ENCODE measurements at regions not wholly inside any gene's neighbourhood (a gene's known extent, or its start where the extent isn't known, plus 50 kb on each side); places are given as distances from the start of the nearest gene placed in this dataset.

GRCh38 chr3:31013843-31014242 is 119.4 kb upstream of the GADL1 start:
- Histone ChIP-seq H3K36me3 (no peaks in the 10 kb centered on the region), H3K27ac (no peak overlapping the region), H3K9me3 (no peaks in the 10 kb centered on the region), H3K4me1 (peaks cover 2% of the 10 kb centered on the region), H3K27me3 (no peaks in the 10 kb centered on the region), H3K4me3 (no peak overlapping the region)
- TF ChIP-seq CTCF (IDR thresholded peaks at IDR 0.05), result no peak
- intact Hi-C loops (cut with DNase I), result no loop called here
- ATAC-seq (no peak), DNase-seq (no peak)

GRCh38 chr3:31014317-31015040 is 120.0 kb upstream of the GADL1 start:
- no peak for DNase-seq
- no peaks in the 10 kb centered on the region for H3K27me3 ChIP-seq
- H3K4me3 ChIP-seq, result no peak overlapping the region
- no peak overlapping the region for H3K27ac ChIP-seq
- intact Hi-C loops (cut with DNase I), result no loop called here
- ATAC-seq, result no peak
- no peaks in the 10 kb centered on the region for H3K36me3 ChIP-seq
- no peak for TF ChIP-seq CTCF (IDR thresholded peaks at IDR 0.05)
- no peaks in the 10 kb centered on the region for H3K9me3 ChIP-seq
- peaks cover under 1% of the 10 kb centered on the region for H3K4me1 ChIP-seq

GRCh38 chr3:31016196-31016595 is 121.7 kb upstream of the GADL1 start:
- no peak for TF ChIP-seq CTCF (IDR thresholded peaks at IDR 0.05)
- Histone ChIP-seq H3K4me3 (no peak overlapping the region), H3K4me1 (no peaks in the 10 kb centered on the region), H3K27me3 (no peaks in the 10 kb centered on the region), H3K36me3 (no peaks in the 10 kb centered on the region), H3K27ac (no peak overlapping the region), H3K9me3 (no peaks in the 10 kb centered on the region)
- no peak for DNase-seq
- intact Hi-C loops (cut with DNase I), result no loop called here
- ATAC-seq, result no peak

GRCh38 chr3:31022716-31023115 is 128.3 kb upstream of the GADL1 start:
- Histone ChIP-seq H3K4me3 (no peak overlapping the region), H3K9me3 (no peaks in the 10 kb centered on the region), H3K27me3 (no peaks in the 10 kb centered on the region), H3K36me3 (no peaks in the 10 kb centered on the region), H3K4me1 (no peaks in the 10 kb centered on the region), H3K27ac (no peak overlapping the region)
- no peak for TF ChIP-seq CTCF (IDR thresholded peaks at IDR 0.05)
- no peak for DNase-seq
- intact Hi-C loops (cut with DNase I), result no loop called here
- no peak for ATAC-seq

GRCh38 chr3:31025541-31025940 is 131.1 kb upstream of the GADL1 start:
- H3K4me3 ChIP-seq, result no peak overlapping the region
- ATAC-seq (peak; percentile 58), DNase-seq (no peak)
- H3K4me1 ChIP-seq, result no peaks in the 10 kb centered on the region
- no peaks in the 10 kb centered on the region for H3K9me3 ChIP-seq
- no peak for TF ChIP-seq CTCF (IDR thresholded peaks at IDR 0.05)
- H3K27me3 ChIP-seq, result no peaks in the 10 kb centered on the region
- intact Hi-C loops (cut with DNase I), result no loop called here
- H3K27ac ChIP-seq, result no peak overlapping the region
- no peaks in the 10 kb centered on the region for H3K36me3 ChIP-seq
